ENCODE measurements at regions not wholly inside any gene's neighbourhood (a gene's known extent, or its start where the extent isn't known, plus 50 kb on each side); places are given as distances from the start of the nearest gene placed in this dataset.

DNA sequence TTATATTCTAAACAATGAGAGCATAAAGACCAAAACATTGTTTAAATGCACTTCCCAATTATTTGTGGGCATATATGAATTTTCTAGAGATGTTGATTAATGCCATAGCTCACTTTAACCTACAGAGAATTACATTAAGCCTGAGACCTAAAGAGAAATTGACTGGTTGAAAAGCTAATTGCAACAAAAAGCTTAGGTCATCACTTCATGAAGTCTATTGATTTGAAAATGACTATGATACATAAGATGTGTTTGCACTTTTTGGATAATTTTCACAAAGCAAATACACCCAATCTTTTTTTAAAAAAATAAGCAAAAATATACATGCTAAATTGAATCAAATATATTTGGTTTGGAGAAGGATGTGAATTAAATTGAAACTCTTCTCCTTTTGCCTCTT, 532.8 kb upstream of the GOLIM4 start:
- H3K9me1 ChIP-seq (ENCODE audit: control insufficient read depth, extremely low read depth, insufficient read depth, low read length) = no peaks in the 10 kb centered on the region
- no peaks in the 10 kb centered on the region for H3K4me1 ChIP-seq (ENCODE audit: control insufficient read depth, extremely low read depth, insufficient read depth, low read length)
- DNase-seq (ENCODE audit: low read depth, low spot score) (no peak), FAIRE-seq (no peak)
- H3K9me3 ChIP-seq (ENCODE audit: control insufficient read depth, low read depth, low read length) = no peaks in the 10 kb centered on the region
- H3K36me3 ChIP-seq (ENCODE audit: control insufficient read depth in 2 of 2, extremely low read depth in 1 of 2, insufficient read depth in 2 of 2, low read length in 2 of 2) = no peaks in the 10 kb centered on the region
- H3K79me2 ChIP-seq (ENCODE audit: control insufficient read depth, insufficient read depth, low read length) = no peaks in the 10 kb centered on the region
- TF ChIP-seq CTCF (optimal IDR thresholded peaks at IDR 0.05 in 1 of 3, IDR thresholded peaks at IDR 0.05 in 1 of 3, conservative IDR thresholded peaks at IDR 0.05 in 1 of 3; ENCODE audit: extremely low read depth in 1 of 3, insufficient read depth in 2 of 3, low read length in 3 of 3) = no peak
- no peak for TF ChIP-seq EZH2 (IDR thresholded peaks at IDR 0.05; ENCODE audit: low read length)
- H3K4me2 ChIP-seq (ENCODE audit: control insufficient read depth, extremely low read depth, insufficient read depth, low read depth, low read length) = no peak overlapping the region
- no peak overlapping the region for H2AFZ ChIP-seq (ENCODE audit: control insufficient read depth, low read length)
- no peak overlapping the region for H3K4me3 ChIP-seq (ENCODE audit: control insufficient read depth in 2 of 3, extremely low read depth in 1 of 3, insufficient read depth in 2 of 3, low read depth in 1 of 3, low read length in 3 of 3)
- no peak overlapping the region for H3K9ac ChIP-seq (ENCODE audit: control insufficient read depth, extremely low read depth, insufficient read depth, low read length)
- no peak overlapping the region for H3K27ac ChIP-seq (ENCODE audit: control insufficient read depth, insufficient read depth, low read length)
- dilution Hi-C loops (cut with MboI; ENCODE audit: extremely low pct_ligation_motif_present, low sequenced_read_pairs) = no loop called here
- H3K27me3 ChIP-seq (ENCODE audit: control insufficient read depth, extremely low read depth, insufficient read depth, low read length) = no peaks in the 10 kb centered on the region
- no peaks in the 10 kb centered on the region for H4K20me1 ChIP-seq (ENCODE audit: control insufficient read depth, extremely low read depth, insufficient read depth, low read length)

DNA sequence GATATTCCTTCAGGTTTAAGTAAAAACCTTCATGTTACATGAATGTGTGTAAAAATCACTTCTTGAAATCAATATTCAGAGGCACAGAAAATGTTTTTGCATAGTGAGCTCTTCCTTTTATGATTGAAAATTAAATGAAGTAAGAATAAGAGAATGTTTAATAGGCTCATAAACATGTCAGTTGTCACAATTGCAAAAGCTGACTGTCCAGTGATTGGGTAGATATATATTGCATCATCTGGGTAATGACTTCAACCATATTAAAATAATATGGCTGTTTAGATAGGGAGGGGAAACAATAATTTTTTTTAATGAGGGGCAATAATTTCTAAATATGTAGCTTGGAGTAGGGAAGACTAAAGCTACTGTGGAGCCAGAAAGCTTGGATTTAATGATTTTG, 529.8 kb upstream of the GOLIM4 start:
- Histone ChIP-seq H2AFZ (ENCODE audit: control insufficient read depth, low read length) (no peak overlapping the region), H3K27me3 (ENCODE audit: control insufficient read depth, extremely low read depth, insufficient read depth, low read length) (no peaks in the 10 kb centered on the region), H3K4me2 (ENCODE audit: control insufficient read depth, extremely low read depth, insufficient read depth, low read depth, low read length) (no peak overlapping the region), H3K79me2 (ENCODE audit: control insufficient read depth, insufficient read depth, low read length) (no peaks in the 10 kb centered on the region), H3K9ac (ENCODE audit: control insufficient read depth, extremely low read depth, insufficient read depth, low read length) (no peak overlapping the region), H4K20me1 (ENCODE audit: control insufficient read depth, extremely low read depth, insufficient read depth, low read length) (no peaks in the 10 kb centered on the region), H3K9me3 (ENCODE audit: control insufficient read depth, low read depth, low read length) (no peaks in the 10 kb centered on the region), H3K27ac (ENCODE audit: control insufficient read depth, insufficient read depth, low read length) (no peak overlapping the region), H3K4me3 (ENCODE audit: control insufficient read depth in 2 of 3, extremely low read depth in 1 of 3, insufficient read depth in 2 of 3, low read depth in 1 of 3, low read length in 3 of 3) (no peak overlapping the region), H3K9me1 (ENCODE audit: control insufficient read depth, extremely low read depth, insufficient read depth, low read length) (no peaks in the 10 kb centered on the region), H3K4me1 (ENCODE audit: control insufficient read depth, extremely low read depth, insufficient read depth, low read length) (no peaks in the 10 kb centered on the region), H3K36me3 (ENCODE audit: control insufficient read depth in 2 of 2, extremely low read depth in 1 of 2, insufficient read depth in 2 of 2, low read length in 2 of 2) (no peaks in the 10 kb centered on the region)
- DNase-seq (ENCODE audit: low read depth, low spot score) (no peak), FAIRE-seq (no peak)
- dilution Hi-C loops (cut with MboI; ENCODE audit: extremely low pct_ligation_motif_present, low sequenced_read_pairs) = no loop called here
- TF ChIP-seq CTCF (optimal IDR thresholded peaks at IDR 0.05 in 1 of 3, IDR thresholded peaks at IDR 0.05 in 1 of 3, conservative IDR thresholded peaks at IDR 0.05 in 1 of 3; ENCODE audit: extremely low read depth in 1 of 3, insufficient read depth in 2 of 3, low read length in 3 of 3) (no peak), EZH2 (IDR thresholded peaks at IDR 0.05; ENCODE audit: low read length) (no peak)

Data from keratinocyte (primary cell).